ENCODE measurements at regions not wholly inside any gene's neighbourhood (a gene's known extent, or its start where the extent isn't known, plus 50 kb on each side); places are given as distances from the start of the nearest gene placed in this dataset.
"Not testable (repeated sequence)": the region's sequence is repeated elsewhere in the genome, so short reads cannot be mapped to it uniquely, and the experiment has no call there.

GRCh38 chr13:111696121-111696520, 370.8 kb upstream of the SOX1 start:
- not testable (repeated sequence) for DNase-seq

GRCh38 chr13:111702059-111702458, 364.9 kb upstream of the SOX1 start:
- not testable (repeated sequence) for DNase-seq
